NCI-H226 (cell line): ENCODE measurements at regions not wholly inside any gene's neighbourhood (a gene's known extent, or its start where the extent isn't known, plus 50 kb on each side); places are given as distances from the start of the nearest gene placed in this dataset.
A peak's percentile ranks its signal among the peaks of the same experiment; 100 is the strongest.

ENCODE experiments used
- DNase-seq: peaks from one replicate; pipeline ENCODE4 v3.0.0-alpha.2; 2015

DNA sequence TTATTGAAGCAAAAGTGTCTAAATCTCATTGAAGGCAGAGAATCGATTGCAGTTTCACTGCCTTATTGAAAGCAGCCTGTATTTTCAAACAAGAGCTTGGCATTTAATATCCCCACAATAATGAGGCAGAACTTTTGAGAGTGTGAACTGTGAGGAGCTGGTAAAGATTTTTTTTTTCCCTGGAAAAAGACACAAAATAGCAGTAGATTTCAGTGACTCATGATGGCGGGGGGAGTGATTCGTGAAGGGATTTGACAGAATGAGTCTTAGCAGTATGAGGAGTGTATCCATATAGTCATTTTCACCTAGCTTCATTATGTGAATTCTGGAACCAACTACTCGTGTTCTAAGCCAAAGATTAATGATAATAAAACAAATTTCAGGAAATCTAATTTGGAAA is 242.9 kb downstream of the ARL6IP6 start:
- no peak for DNase-seq

GRCh38 chr2:152950126-152950525 is 231.7 kb downstream of the ARL6IP6 start:
- DNase-seq = peak; percentile 15

DNA sequence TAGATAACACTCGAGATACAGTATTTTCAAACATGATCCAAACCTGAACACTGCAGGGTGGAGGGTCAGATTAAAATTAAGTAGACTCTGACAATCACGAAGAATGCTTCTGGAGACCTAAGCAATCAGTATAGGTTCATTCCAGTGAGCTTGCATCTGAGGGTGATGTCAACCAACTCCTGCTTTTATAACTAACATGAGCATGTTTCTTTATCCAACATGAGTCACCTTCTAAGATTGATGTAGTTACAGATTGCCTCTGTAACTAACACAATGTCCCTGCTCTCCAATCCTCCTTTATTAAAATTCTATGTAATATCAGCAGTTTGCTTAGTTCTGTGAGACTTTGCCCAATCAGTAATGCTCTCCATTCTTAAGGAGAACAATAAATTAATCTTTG is 225.7 kb downstream of the ARL6IP6 start:
- no peak for DNase-seq

- DNase-seq = no peak
These were observed 224.6 kb downstream of the ARL6IP6 start for GRCh38 chr2:152942940-152943440.

DNA sequence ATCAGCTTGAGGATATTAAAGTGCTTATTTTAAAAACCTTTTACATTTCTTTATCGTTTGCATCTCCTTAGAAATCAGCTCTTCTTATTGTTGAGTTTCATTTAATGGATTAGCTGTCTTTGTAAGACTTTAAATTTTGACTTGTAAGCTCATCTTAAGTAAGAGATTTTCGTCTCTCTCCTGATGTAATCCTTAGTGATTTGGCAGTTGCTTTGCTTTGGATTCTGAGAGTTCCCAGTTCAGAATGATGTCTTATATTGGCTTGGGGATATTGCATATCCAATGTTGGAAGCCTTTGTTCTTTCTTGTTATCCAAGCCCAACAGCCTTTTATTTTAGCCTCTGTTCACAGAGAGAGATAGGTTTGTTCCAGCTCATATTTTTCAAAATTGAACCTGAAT is 212.1 kb downstream of the ARL6IP6 start:
- DNase-seq = no peak

DNA sequence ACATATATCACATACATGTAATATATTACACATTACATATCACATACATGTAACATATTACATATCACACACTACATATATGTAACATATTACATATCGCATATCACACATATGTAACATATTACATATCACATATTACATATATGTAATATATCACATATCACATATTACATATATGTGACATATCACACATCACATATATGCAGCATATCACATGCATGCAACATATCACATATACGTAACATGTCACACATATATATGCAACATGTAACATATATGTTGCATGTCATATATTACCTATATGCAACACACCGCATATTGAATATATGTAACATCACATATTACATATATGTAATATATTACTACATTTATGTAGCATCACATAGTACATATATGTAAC is 211.2 kb downstream of the ARL6IP6 start:
- DNase-seq = no peak

- peak; percentile 67 for DNase-seq
These were observed 207.4 kb downstream of the ARL6IP6 start for GRCh38 chr2:152925547-152926448.

DNA sequence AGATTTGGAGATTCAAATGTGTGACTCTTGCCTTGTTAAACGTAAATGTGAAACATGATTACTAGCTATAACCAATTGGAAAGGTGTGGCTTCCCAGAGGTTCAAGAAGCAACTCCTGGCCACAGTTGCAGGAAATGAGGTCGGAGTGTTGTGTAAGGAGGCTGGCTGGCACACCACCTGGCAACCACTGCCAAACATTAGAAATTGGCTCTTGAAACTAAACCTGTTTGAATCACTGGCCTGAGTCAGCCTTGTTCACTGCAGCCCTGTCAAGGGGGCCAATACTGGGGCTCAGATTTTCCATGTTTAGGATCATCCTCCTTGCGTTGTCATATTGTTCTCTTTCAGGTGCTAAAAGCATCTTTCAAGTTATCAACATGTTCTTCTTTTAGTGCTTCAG is 206.3 kb downstream of the ARL6IP6 start:
- DNase-seq = peak; percentile 37

DNA sequence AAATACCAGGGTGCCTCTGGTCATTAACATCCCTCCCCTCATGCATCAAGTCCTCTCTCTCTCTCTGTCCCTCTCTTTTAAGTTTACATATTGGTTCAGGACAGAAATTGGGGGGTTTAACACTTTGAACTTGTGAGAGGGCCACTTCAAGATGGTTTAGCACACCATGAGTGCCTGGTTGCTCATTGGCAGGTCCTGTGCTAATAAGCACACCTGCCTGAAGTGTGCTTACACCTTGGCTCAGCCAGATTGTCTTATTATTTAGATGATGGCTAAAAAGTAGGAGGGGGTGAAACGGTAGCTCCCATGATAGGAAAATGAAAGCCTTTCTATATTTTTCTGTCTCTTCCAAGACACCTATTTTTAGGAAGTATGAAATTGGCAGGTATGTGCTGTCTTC is 205.8 kb downstream of the ARL6IP6 start:
- no peak for DNase-seq

GRCh38 chr2:152920846-152921245 is 202.4 kb downstream of the ARL6IP6 start:
- peak; percentile 17 for DNase-seq

GRCh38 chr2:152910970-152911369 is 192.6 kb downstream of the ARL6IP6 start:
- DNase-seq = no peak

DNA sequence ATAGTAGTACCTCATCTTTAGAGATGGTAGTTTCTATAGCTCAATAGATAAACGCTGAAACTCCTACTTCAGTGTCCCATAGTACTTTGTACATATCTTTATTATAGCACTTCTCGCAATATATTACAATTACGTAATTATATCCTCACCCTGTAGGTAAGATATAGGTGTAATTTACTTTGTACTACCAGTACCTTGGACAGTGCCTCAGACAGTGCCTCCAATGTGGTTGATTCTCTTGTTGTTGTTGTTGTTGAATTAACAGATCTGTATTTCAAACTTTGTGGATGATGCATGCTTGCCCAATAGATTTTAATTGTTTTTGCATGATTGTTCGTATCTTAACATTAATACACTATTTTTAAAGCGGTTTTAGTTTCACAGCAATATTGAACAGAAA is 188.6 kb downstream of the ARL6IP6 start:
- no peak for DNase-seq

DNA sequence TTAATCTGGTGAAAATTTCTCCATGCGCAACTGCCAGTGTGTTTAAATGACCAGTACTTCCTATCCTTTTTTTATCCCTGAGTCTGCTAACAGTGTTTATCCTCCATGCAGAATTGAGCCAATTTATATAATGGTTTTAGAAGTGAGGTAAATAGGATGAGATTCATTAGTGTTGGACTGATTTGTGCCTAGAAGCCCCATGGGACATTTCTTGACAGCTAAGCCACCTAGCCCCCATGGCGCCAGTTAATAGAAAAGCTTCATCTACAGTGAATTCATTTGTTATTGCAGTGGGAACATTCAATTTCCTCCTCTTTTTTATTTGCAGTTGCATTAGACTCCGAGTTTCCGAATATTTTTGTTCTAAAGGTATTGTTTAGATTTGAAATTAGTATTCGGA is 175.6 kb downstream of the ARL6IP6 start:
- DNase-seq = no peak

DNA sequence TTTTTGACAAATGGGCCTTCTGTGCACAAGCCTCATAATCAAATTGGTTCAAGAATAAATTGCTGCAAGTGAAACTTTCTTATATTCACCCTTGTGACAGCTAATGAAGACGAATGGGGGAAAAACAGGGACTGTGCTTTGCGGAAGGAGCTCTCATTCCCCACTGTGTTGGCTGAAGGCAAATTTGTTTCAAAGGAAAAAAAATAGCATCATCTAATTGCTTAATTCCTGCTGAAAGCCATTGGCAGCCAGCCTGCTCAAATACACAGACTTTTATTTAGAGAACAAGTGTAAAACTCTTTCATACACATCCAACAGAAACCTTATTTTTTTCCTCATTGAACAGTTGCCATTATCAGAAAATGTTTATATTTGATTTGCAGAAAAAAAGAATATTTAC is 172.3 kb downstream of the ARL6IP6 start:
- no peak for DNase-seq

GRCh38 chr2:152883951-152884487 is 165.6 kb downstream of the ARL6IP6 start:
- DNase-seq = no peak

- no peak for DNase-seq
These were observed 163.1 kb downstream of the ARL6IP6 start for GRCh38 chr2:152881527-152881926.

DNA sequence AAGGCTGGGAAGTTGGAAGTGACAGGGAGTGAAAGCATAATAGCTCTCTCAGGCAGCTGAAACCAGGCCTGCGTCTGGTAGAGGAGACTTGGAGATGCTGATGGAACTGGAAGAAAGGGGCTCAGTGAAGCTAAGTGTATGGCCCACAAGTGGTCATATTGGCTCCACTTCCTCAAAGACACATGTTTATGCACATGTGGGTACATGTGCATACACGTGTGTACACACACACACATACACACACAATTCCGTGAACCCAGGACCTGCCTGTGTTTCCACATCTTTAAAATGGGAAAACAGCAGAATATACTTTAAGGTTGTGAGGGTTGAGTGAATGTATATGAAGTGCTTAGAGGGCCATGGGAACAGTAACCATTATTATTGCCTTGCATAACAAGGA is 160.9 kb downstream of the ARL6IP6 start:
- no peak for DNase-seq

DNA sequence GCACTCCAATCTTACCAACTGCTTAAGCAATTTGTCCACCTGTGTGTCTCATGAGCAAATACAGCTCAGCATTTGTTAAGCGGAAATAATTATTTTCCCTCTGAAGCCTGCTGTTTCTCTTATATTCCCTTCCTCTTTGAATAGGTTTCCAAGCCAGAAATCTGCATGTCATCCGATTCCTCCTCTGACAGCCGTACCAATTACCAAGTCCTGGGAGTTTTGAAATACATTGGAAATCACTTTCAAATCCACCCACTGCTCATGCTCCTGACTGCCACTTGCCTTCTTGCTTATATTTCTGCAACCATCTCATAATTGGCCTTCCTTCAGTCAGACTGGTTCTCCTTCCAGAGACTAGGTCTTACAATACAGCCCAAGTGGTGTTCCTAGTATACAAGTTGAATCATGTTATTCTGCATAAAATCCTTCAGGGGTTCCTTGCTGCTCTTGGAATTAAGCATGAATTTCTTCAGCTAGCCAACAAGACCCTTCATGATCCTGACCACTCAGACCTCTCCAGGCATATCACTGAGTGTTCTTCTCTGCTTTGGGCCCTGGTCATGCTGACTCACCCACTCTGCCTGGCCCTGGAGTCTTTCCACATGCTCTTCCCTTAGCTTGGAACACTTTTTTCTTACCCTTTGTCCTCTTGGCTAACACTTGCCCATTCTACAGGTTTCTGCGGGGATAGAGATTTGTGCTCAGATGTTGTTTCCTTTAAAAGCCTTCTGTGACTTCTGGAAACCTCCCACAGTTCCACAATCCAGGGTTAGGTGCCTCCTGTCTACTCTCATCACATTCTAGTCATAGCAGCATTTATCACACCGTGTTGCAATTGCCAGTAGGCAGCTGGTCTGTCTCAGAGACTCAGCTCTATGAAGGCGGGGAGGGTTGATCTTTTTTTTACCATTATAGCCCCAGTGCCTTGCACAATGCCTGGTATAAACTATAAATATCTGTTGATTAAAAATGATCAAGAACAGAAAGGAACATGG is 157.6 kb downstream of the ARL6IP6 start:
- DNase-seq = peak; percentile 40

DNA sequence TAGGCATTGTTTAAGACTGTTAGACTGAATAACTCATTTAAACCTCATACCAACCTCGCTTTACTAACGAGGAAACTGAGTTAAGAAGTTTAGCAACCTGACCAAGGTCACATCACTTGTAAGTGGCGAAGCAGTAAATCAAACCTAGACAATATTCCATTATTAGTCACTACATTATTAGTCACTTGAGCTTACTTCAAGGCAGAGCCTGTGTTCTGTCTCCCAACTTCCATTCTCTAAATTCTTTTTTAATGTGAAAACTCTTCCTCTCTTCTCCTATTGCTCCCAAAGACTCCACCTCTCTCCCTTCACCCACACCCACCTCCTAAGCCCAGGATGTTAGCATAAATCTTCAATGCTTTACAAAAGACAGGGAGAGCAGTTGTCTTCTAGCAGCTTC is 156.5 kb downstream of the ARL6IP6 start:
- peak; percentile 2 for DNase-seq

- no peak for DNase-seq
These were observed 151.8 kb downstream of the ARL6IP6 start for GRCh38 chr2:152870239-152870638.

GRCh38 chr2:152867397-152867796 is 149.0 kb downstream of the ARL6IP6 start:
- no peak for DNase-seq

DNA sequence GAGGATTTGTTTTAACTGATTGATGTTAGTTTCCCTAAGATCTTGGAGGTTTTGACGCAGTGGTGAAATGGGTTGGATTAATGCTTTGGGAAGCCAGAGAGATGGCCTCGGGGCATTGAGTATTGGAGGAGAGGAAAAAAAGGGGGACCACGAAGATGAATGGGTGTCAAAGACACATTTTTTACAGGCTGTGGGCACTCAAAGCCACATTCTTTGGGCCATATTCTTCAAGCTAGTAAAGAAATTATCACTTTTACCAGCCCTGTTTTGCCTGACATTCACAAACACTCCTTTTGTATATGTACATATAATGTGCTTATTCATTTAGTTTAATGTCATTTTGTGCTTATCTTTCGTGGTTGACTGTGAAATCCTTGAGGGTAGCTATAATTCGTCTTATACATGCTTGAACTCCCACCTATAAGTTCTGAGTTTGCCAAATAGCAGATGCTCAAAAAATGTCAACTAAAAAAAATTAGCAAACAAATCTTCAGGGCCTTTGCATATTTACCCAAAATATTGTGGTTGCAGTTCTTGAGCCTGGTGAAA is 146.3 kb downstream of the ARL6IP6 start:
- DNase-seq = no peak

GRCh38 chr2:152863826-152864225 is 145.4 kb downstream of the ARL6IP6 start:
- DNase-seq = no peak
